IMR-90 (cell line): ENCODE measurements at regions not wholly inside any gene's neighbourhood (a gene's known extent, or its start where the extent isn't known, plus 50 kb on each side); places are given as distances from the start of the nearest gene placed in this dataset.

Experiments used
- ATAC-seq: fragments of 200-7000 bp; cut with Tn5 transposase; 2 replicates; pipeline ENCODE4 v1.9.1; 2020; ENCODE audit warnings: low read depth, mild to moderate bottlenecking, moderate library complexity
- BruUV-seq: library from RNA; stranded (reverse); fragments of 400-500 nt; replicated peaks from 2 replicates; lab custom pipeline; 2021; lab: Mats Ljungman, UMichigan
- CTCF ChIA-PET: fragments of 300-600 bp; formaldehyde crosslinking; extraction: SDS; loops from one replicate; lab custom pipeline; 2021; ENCODE audit warnings: antibody characterized with exemption; lab: Yijun Ruan, JAX
- POLR2A ChIA-PET: fragments of 300-600 bp; sonication (Branson Sonifier 250); formaldehyde crosslinking; loops from one replicate; lab custom pipeline; 2022; ENCODE audit warnings: antibody characterized with exemption; ENCODE audit not compliant: unreplicated experiment; lab: Charles Lee
- DNase-seq: peaks from one replicate; pipeline ENCODE4 v3.0.0; 2013
- H2AFZ ChIP-seq: replicated peaks from 2 replicates; pipeline ENCODE3; 2013; ENCODE audit warnings: low read length, mild to moderate bottlenecking; ENCODE audit not compliant: poor library complexity
- H2AK5ac ChIP-seq: 2 replicates; pipeline ENCODE4 v1.6.1; 2013; ENCODE audit warnings: low read depth, low read length, inconsistent platforms
- H2AK9ac ChIP-seq: replicated peaks from 2 replicates; pipeline ENCODE3; 2013; ENCODE audit warnings: mild to moderate bottlenecking, low read depth, low read length, moderate library complexity; ENCODE audit not compliant: poor library complexity
- H2BK120ac ChIP-seq: 2 replicates; pipeline ENCODE4 v1.6.1; 2013; ENCODE audit warnings: low read depth, low read length, inconsistent platforms
- H2BK15ac ChIP-seq: 3 replicates; pipeline ENCODE4 v1.6.1; 2013; ENCODE audit warnings: low read depth, low read length, inconsistent platforms
- H2BK20ac ChIP-seq: 2 replicates; pipeline ENCODE4 v1.6.1; 2013; ENCODE audit warnings: low read depth, mild to moderate bottlenecking, inconsistent platforms, low read length, moderate library complexity
- H2BK5ac ChIP-seq: 2 replicates; pipeline ENCODE4 v1.6.1; 2013; ENCODE audit warnings: mild to moderate bottlenecking, low read depth, low read length, inconsistent platforms; ENCODE audit not compliant: poor library complexity, severe bottlenecking
- H3K14ac ChIP-seq: replicated peaks from 2 replicates; pipeline ENCODE4 v1.6.1; 2013; ENCODE audit warnings: low read depth, low read length, inconsistent platforms
- H3K18ac ChIP-seq: 2 replicates; pipeline ENCODE4 v1.6.1; 2013; ENCODE audit warnings: low read depth, low read length, control low read depth
- H3K23ac ChIP-seq: 2 replicates; pipeline ENCODE4 v1.6.1; 2013; ENCODE audit warnings: low read depth, low read length, inconsistent platforms
- H3K27ac ChIP-seq: 2 replicates; pipeline ENCODE4 v1.5.1; 2013; ENCODE audit warnings: mild to moderate bottlenecking, control low read depth, low read length; ENCODE audit not compliant: insufficient read depth
- H3K27me3 ChIP-seq: 2 replicates; pipeline ENCODE4 v1.6.1; 2013; ENCODE audit warnings: low read length; ENCODE audit not compliant: control insufficient read depth, insufficient read depth
- H3K36me3 ChIP-seq: 2 replicates; pipeline ENCODE4 v1.6.1; 2013; ENCODE audit warnings: low read length, mixed read lengths; ENCODE audit not compliant: control insufficient read depth, insufficient read depth
- H3K4ac ChIP-seq: 2 replicates; pipeline ENCODE4 v1.6.1; 2013; ENCODE audit warnings: low read depth, low read length, inconsistent platforms
- H3K4me1 ChIP-seq: 2 replicates; pipeline ENCODE4 v1.6.1; 2013; ENCODE audit warnings: low read length, mixed read lengths; ENCODE audit not compliant: control insufficient read depth, insufficient read depth
- H3K4me2 ChIP-seq: 2 replicates; pipeline ENCODE4 v1.6.1; 2013; ENCODE audit warnings: low read depth, mild to moderate bottlenecking, control low read depth, low read length, moderate library complexity
- H3K4me3 ChIP-seq: 2 replicates; pipeline ENCODE4 v1.5.1; 2013; ENCODE audit warnings: low read depth, mild to moderate bottlenecking, control low read depth, low read length, moderate library complexity; ENCODE audit not compliant: insufficient read depth
- H3K56ac ChIP-seq: 2 replicates; pipeline ENCODE4 v1.6.1; 2013; ENCODE audit warnings: low read length, inconsistent platforms; ENCODE audit not compliant: insufficient read depth; ENCODE audit errors: extremely low read depth
- H3K79me1 ChIP-seq, 2 experiments: 2 replicates each; pipeline ENCODE4 v1.6.1; 2013; ENCODE audit warnings: low read length in 2 of 2, inconsistent platforms in 1 of 2, low read depth in 1 of 2
- H3K9ac ChIP-seq: 2 replicates; pipeline ENCODE4 v1.6.1; 2013; ENCODE audit warnings: low read depth, low read length, control low read depth
- H3K9me1 ChIP-seq: 2 replicates; pipeline ENCODE4 v1.6.1; 2013; ENCODE audit warnings: low read length, inconsistent platforms; ENCODE audit not compliant: insufficient read depth
- H3K9me3 ChIP-seq: 2 replicates; pipeline ENCODE4 v1.6.1; 2013; ENCODE audit warnings: low read length; ENCODE audit not compliant: control insufficient read depth, insufficient read depth
- H4K20me1 ChIP-seq: 2 replicates; pipeline ENCODE4 v1.6.1; 2013; ENCODE audit warnings: low read length, inconsistent platforms; ENCODE audit not compliant: insufficient read depth
- H4K5ac ChIP-seq: 2 replicates; pipeline ENCODE4 v1.6.1; 2013; ENCODE audit warnings: mild to moderate bottlenecking, low read depth, low read length, control low read depth
- H4K8ac ChIP-seq, 2 experiments: 2 replicates each; pipeline ENCODE4 v1.6.1; 2013; ENCODE audit warnings: low read depth in 2 of 2, low read length in 2 of 2, control low read depth in 1 of 2, inconsistent platforms in 1 of 2
- H4K91ac ChIP-seq: 2 replicates; pipeline ENCODE4 v1.6.1; 2013; ENCODE audit warnings: low read depth, low read length, inconsistent platforms; ENCODE audit not compliant: insufficient read depth
- BHLHE40 ChIP-seq: fragments of 150-350 bp; IDR thresholded peaks from 2 replicates; pipeline ENCODE4 v1.6.1; 2016; ENCODE audit warnings: mild to moderate bottlenecking, low read depth, low read length
- CEBPB ChIP-seq: IDR thresholded peaks from 2 replicates; pipeline ENCODE4 v1.6.1; 2012; ENCODE audit warnings: low read depth, low read length, improper control_type of control experiment
- CHD1 ChIP-seq: IDR thresholded peaks from 2 replicates; pipeline ENCODE4 v1.6.1; 2012; ENCODE audit warnings: low read depth, low read length, improper control_type of control experiment
- CTCF ChIP-seq: conservative IDR thresholded peaks from 2 replicates; pipeline ENCODE4 v1.5.1; 2012; ENCODE audit warnings: mild to moderate bottlenecking, low read depth, low read length, improper control_type of control experiment
- FOS ChIP-seq: fragments of 150-350 bp; IDR thresholded peaks from 2 replicates; pipeline ENCODE4 v1.6.1; 2016; ENCODE audit warnings: low read depth, low read length
- MAFK ChIP-seq: IDR thresholded peaks from 2 replicates; pipeline ENCODE4 v1.6.1; 2012; ENCODE audit warnings: low read depth, low read length, improper control_type of control experiment
- MAZ ChIP-seq: IDR thresholded peaks from 2 replicates; pipeline ENCODE4 v1.6.1; 2012; ENCODE audit warnings: low read depth, mild to moderate bottlenecking, low read length, improper control_type of control experiment, moderate library complexity, borderline replicate concordance
- MXI1 ChIP-seq: IDR thresholded peaks from 2 replicates; pipeline ENCODE4 v1.6.1; 2012; ENCODE audit warnings: low read depth, mild to moderate bottlenecking, low read length, moderate library complexity, borderline replicate concordance
- NFE2L2 ChIP-seq: fragments of 150-350 bp; IDR thresholded peaks from 2 replicates; pipeline ENCODE4 v1.6.1; 2016; ENCODE audit warnings: low read depth, mild to moderate bottlenecking, low read length
- POLR2A ChIP-seq: IDR thresholded peaks from 2 replicates; pipeline ENCODE4 v1.6.1; 2012; ENCODE audit warnings: mild to moderate bottlenecking, low read depth, low read length
- RAD21 ChIP-seq: IDR thresholded peaks from 2 replicates; pipeline ENCODE4 v1.6.1; 2012; ENCODE audit warnings: low read length, improper control_type of control experiment
- RCOR1 ChIP-seq: IDR thresholded peaks from 2 replicates; pipeline ENCODE4 v1.6.1; 2012; ENCODE audit warnings: mild to moderate bottlenecking, low read length, improper control_type of control experiment; ENCODE audit not compliant: insufficient replicate concordance
- RFX5 ChIP-seq: IDR thresholded peaks from 2 replicates; pipeline ENCODE4 v1.8.0; 2012; ENCODE audit warnings: low read depth, mild to moderate bottlenecking, low read length, moderate library complexity
- SMC3 ChIP-seq: fragments of 150-350 bp; IDR thresholded peaks from 2 replicates; pipeline ENCODE4 v1.6.1; 2016; ENCODE audit warnings: low read depth, mild to moderate bottlenecking, antibody characterized with exemption, low read length, moderate library complexity
- USF2 ChIP-seq: fragments of 150-350 bp; IDR thresholded peaks from 2 replicates; pipeline ENCODE4 v1.6.1; 2017; ENCODE audit warnings: mild to moderate bottlenecking, antibody characterized with exemption, low read length, low read depth
- WGBS, 2 experiments: methylation state at CpG; one replicate each; pipeline versions ENCODE4 v1.1.5 to v1.1.7; 2013; ENCODE audit warnings: missing lambda C conversion rate in 2 of 2; ENCODE audit not compliant: insufficient read length in 1 of 2; ENCODE audit errors: extremely low coverage in 2 of 2; 5-methylcytosine and 5-hydroxymethylcytosine counted together
- dilution Hi-C: fragments of 300-500 bp; cut with HindIII; formaldehyde crosslinking; loops from one replicate; pipeline ENCODE4 v1.14.3; 2018; ENCODE audit warnings: low sequenced_read_pairs; ENCODE audit not compliant: unreplicated experiment
- in situ Hi-C: fragments of 300-500 bp; cut with MboI; formaldehyde crosslinking; loops from 3 replicates; pipeline ENCODE4 v1.14.3; 2019; ENCODE audit warnings: low sequenced_read_pairs, inconsistent platforms, mixed read lengths
- intact Hi-C: fragments of 100-400 bp; cut with micrococcal nuclease; formaldehyde crosslinking; loops from 2 replicates; pipeline ENCODE4 v1.10.0; 2022
- TF ChIP-seq, protein P1 (sequence below): fragments of 150-350 bp; IDR thresholded peaks from 2 replicates; pipeline ENCODE4 v1.6.1; 2016; ENCODE audit warnings: low read depth, mild to moderate bottlenecking, low read length, moderate library complexity, borderline replicate concordance

DNA sequence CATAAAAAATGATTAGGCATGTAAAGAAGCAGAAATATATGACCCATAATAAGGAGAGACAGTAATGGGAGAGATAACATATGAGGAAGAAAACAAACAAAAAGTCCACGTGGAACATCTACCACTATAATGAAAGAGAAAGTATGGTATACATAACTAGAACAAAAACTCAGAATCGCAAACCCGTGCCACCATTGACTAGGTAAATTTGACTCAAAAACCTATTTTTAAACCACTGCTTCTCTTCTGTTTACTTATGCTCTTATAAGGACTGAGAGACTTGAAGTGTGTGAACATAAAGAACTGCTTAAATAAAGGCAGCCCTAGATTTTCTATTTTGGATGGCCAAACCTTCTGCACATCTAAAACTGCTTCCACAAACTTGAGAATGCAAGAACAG, 330.7 kb downstream of the CAAP1 start:
- Histone ChIP-seq H2BK120ac (no peak overlapping the region), H3K27ac (no peak overlapping the region), H2AK5ac (no peak overlapping the region), H3K9ac (no peak overlapping the region), H3K9me3 (peaks cover 4% of the 10 kb centered on the region), H3K27me3 (no peaks in the 10 kb centered on the region), H3K18ac (no peak overlapping the region), H3K36me3 (no peaks in the 10 kb centered on the region), H4K8ac (no peak overlapping the region), H3K23ac (no peak overlapping the region), H3K4me1 (no peaks in the 10 kb centered on the region), H4K5ac (no peak overlapping the region), H3K56ac (no peak overlapping the region), H3K9me1 (no peaks in the 10 kb centered on the region), H3K4me2 (no peak overlapping the region), H3K4ac (no peak overlapping the region), H4K20me1 (no peaks in the 10 kb centered on the region), H2BK20ac (no peak overlapping the region), H2BK15ac (no peak overlapping the region), H3K4me3 (no peak overlapping the region), H2AK9ac (no peak overlapping the region), H4K91ac (no peak overlapping the region), H2AFZ (no peak overlapping the region), H2BK5ac (no peak overlapping the region), H3K14ac (no peak overlapping the region), H3K79me1 (no peaks in the 10 kb centered on the region)
- intact Hi-C loops (loop anchor here (2.0 kb wide), 1 partner anchor 31 kb away; no protein-coding TSS in a partner anchor), in situ Hi-C loops (no loop called here), dilution Hi-C loops (no loop called here)
- TF ChIP-seq RFX5 (no peak), MAFK (no peak), CTCF (no peak), CEBPB (no peak), BHLHE40 (no peak), NFE2L2 (no peak), USF2 (no peak), RCOR1 (no peak), POLR2A (no peak), CHD1 (no peak), SMC3 (no peak), RAD21 (no peak), MAZ (no peak), FOS (no peak), MXI1 (no peak)
- TF ChIP-seq, protein P1, sequence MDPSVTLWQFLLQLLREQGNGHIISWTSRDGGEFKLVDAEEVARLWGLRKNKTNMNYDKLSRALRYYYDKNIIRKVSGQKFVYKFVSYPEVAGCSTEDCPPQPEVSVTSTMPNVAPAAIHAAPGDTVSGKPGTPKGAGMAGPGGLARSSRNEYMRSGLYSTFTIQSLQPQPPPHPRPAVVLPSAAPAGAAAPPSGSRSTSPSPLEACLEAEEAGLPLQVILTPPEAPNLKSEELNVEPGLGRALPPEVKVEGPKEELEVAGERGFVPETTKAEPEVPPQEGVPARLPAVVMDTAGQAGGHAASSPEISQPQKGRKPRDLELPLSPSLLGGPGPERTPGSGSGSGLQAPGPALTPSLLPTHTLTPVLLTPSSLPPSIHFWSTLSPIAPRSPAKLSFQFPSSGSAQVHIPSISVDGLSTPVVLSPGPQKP = no peak
- no TSS peak for BruUV-seq
- ATAC-seq (no peak), DNase-seq (no peak)
- CTCF ChIA-PET = no interaction called here
- WGBS, 2 experiments = no CpG with 5 or more reads among the region's 3 CpGs
- POLR2A ChIA-PET = no interaction called here
